HL-60 (cell line): ENCODE measurements at regions not wholly inside any gene's neighbourhood (a gene's known extent, or its start where the extent isn't known, plus 50 kb on each side); places are given as distances from the start of the nearest gene placed in this dataset.

Experiments used
- DNase-seq, 2 experiments: peaks; one replicate each; pipeline ENCODE4 v3.0.0-alpha.2; 2010 to 2020; ENCODE audit warnings: low read depth in 1 of 2, low spot score in 1 of 2
- H3K27ac ChIP-seq: fragments of 250-450 bp; sonication (Bioruptor Pico); replicated peaks from 2 replicates; pipeline ENCODE4 v1.5.1; 2020; ENCODE audit warnings: mild to moderate bottlenecking, moderate library complexity
- H3K27me3 ChIP-seq: fragments of 250-450 bp; sonication (Bioruptor Pico); 2 replicates; pipeline ENCODE4 v1.5.1; 2021; ENCODE audit warnings: mild to moderate bottlenecking, moderate library complexity; ENCODE audit not compliant: insufficient read depth, poor library complexity, severe bottlenecking
- H3K4me3 ChIP-seq: replicated peaks from 2 replicates; pipeline ENCODE4 v1.5.1; 2011; ENCODE audit warnings: mild to moderate bottlenecking, control low read depth, low read length; ENCODE audit not compliant: insufficient read depth
- CTCF ChIP-seq: IDR thresholded peaks from one replicate; pipeline ENCODE4 v1.5.1; 2011; ENCODE audit warnings: low read length, control low read depth, inconsistent platforms; ENCODE audit not compliant: insufficient read depth
- GABPA ChIP-seq: IDR thresholded peaks from 2 replicates; pipeline ENCODE4 v1.6.1; 2012; ENCODE audit warnings: low read depth
- POLR2AphosphoS5 ChIP-seq: IDR thresholded peaks from 2 replicates; pipeline ENCODE4 v1.6.1; 2012; ENCODE audit warnings: low read depth
- REST ChIP-seq: IDR thresholded peaks from 2 replicates; pipeline ENCODE4 v1.6.1; 2012; ENCODE audit warnings: low read depth; ENCODE audit not compliant: insufficient replicate concordance
- SPI1 ChIP-seq: IDR thresholded peaks from 2 replicates; pipeline ENCODE4 v1.6.1; 2012; ENCODE audit warnings: low read depth, mild to moderate bottlenecking, borderline replicate concordance

- TF ChIP-seq REST (no peak), GABPA (no peak), POLR2AphosphoS5 (no peak), CTCF (no peak)
- DNase-seq = no peak
- Histone ChIP-seq H3K4me3 (no peak overlapping the region), H3K27me3 (no peaks in the 10 kb centered on the region), H3K27ac (no peak overlapping the region)
Measured at GRCh38 chr18:77374446-77374805, 124.8 kb downstream of the GALR1 start.

- Histone ChIP-seq H3K27me3 (no peaks in the 10 kb centered on the region), H3K27ac (no peak overlapping the region), H3K4me3 (no peak overlapping the region)
- no peak for DNase-seq
- TF ChIP-seq REST (no peak), POLR2AphosphoS5 (no peak), GABPA (no peak), SPI1 (no peak), CTCF (no peak)
Measured at GRCh38 chr18:77376043-77376732, 126.5 kb downstream of the GALR1 start.

GRCh38 chr18:77376733-77377094 lies 127.1 kb downstream of the GALR1 start:
- no peak for DNase-seq
- TF ChIP-seq CTCF = no peak
- TF ChIP-seq POLR2AphosphoS5 = no peak
- no peak for TF ChIP-seq GABPA
- TF ChIP-seq SPI1 = no peak
- no peak for TF ChIP-seq REST
- H3K27me3 ChIP-seq = no peaks in the 10 kb centered on the region

More at GRCh38 chr18:77376733-77377094, 127.1 kb downstream of the GALR1 start:
- no peak overlapping the region for H3K4me3 ChIP-seq
- H3K27ac ChIP-seq = no peak overlapping the region
